ENCODE measurements at regions not wholly inside any gene's neighbourhood (a gene's known extent, or its start where the extent isn't known, plus 50 kb on each side); places are given as distances from the start of the nearest gene placed in this dataset.

DNA sequence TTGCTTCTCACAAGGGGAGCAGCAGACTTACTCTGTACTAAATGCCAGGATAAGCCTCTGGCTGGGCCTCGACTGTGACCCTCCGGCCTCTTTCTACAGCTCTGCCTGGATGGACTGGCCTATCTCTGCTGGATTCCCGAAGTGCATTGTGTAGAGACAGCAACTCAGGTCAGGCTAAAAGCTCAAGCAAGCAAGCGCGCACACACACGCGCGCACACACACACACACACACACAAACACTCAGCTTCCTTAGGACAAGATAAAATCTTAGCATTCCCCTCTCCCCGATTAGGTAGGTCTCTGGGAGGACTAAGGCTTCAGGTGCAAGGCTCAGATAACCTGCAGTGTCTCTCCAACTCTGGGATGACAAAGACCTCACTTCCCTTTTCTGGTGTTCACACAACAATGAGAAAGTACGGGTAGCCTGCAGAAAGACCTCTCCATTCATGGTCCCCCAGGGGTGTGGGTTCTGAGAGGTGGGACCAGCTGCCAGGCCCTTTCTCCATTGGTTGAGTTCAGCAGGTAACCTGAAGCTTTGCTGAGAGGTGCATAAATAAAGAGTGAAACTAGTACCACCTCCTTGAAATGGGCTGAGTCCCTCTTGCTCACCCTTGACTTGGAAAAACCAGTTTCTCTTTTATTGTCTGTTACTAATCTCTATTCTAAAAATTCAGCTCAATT is 155.1 kb upstream of the CAMK1G start:
- TF ChIP-seq, protein P1, sequence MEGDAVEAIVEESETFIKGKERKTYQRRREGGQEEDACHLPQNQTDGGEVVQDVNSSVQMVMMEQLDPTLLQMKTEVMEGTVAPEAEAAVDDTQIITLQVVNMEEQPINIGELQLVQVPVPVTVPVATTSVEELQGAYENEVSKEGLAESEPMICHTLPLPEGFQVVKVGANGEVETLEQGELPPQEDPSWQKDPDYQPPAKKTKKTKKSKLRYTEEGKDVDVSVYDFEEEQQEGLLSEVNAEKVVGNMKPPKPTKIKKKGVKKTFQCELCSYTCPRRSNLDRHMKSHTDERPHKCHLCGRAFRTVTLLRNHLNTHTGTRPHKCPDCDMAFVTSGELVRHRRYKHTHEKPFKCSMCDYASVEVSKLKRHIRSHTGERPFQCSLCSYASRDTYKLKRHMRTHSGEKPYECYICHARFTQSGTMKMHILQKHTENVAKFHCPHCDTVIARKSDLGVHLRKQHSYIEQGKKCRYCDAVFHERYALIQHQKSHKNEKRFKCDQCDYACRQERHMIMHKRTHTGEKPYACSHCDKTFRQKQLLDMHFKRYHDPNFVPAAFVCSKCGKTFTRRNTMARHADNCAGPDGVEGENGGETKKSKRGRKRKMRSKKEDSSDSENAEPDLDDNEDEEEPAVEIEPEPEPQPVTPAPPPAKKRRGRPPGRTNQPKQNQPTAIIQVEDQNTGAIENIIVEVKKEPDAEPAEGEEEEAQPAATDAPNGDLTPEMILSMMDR (conservative IDR thresholded peaks at IDR 0.05), result no peak
- TF ChIP-seq EZH2 (IDR thresholded peaks at IDR 0.05; ENCODE audit: low read depth), result no peak

All from PC-9 (cell line).